ENCODE measurements at regions not wholly inside any gene's neighbourhood (a gene's known extent, or its start where the extent isn't known, plus 50 kb on each side); places are given as distances from the start of the nearest gene placed in this dataset.
"Not testable (repeated sequence)": the region's sequence is repeated elsewhere in the genome, so short reads cannot be mapped to it uniquely, and the experiment has no call there.

GRCh38 chr5:34554641-34555040, 101.5 kb upstream of the RAI14 start:
- no peak for DNase-seq (ENCODE audit: low read depth in 2 of 2)

DNA sequence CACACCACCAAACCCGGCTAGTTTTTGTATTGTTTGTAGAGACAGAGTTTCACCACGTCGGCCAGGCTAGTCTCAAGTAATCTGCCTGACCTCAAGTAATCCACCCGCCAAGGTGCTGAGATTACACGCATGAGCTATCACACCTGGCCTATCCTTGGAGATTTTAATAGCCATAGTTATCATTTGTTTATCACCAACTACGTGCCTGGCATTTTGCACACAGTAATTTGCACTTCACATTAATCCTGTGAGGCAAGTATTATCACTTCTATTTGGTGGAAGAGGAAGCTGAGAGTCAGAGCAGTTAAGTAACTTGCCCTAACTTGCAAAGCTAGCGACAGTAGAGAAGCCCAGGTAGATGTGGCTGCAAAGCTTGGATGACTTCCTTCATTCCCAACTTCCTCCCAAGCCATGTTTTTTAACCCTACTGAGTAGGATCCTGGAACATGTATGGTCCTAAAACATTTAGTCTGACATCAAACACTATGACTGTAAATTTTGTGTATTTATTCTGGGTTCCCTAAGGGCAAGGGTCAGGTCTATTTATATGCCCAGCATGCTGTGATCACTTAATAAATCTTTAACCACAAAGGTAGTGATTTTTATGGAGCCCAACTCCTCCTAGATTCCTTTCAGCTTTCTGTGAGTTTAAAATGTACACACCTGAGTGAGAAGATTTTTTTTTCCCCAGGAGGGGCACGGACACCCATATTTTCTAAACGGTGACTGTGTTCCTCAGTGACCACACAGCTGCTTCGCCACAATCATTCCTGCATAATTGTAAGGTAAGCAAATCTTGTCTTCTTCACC, 100.2 kb upstream of the RAI14 start:
- no peak for DNase-seq (ENCODE audit: low read depth in 2 of 2)

DNA sequence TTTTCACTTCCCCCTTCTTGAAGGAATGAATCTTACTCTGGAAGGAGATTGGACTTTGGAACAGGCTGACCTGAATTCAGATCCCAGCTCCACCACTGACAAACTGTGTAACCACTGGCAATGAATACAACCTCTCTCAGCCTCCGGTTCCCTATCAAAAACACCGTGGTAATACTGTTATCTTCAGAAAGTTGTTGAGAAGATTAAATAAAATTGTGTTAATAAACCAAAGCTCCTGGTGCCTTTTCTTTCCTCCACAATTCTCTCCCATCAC, 99.7 kb upstream of the RAI14 start:
- DNase-seq (ENCODE audit: low read depth in 2 of 2) = no peak

DNA sequence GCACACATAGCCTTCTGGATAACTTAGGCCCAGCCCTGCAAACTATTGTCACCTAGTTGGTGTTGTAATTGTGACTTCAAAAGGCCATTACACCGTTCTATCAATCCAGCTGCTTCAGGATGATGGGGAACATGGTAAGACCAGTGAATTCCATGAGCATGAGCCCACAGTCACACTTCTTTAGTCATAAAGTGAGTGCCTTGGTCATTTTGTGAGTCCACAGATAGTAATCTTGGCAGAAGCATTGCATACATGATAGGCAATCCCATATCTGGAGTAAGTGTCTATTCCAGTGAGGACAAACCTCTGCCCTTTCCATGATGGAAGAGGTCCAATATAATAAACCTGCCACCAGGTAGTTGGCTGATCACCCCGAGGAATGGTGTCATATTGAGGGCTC, 94.5 kb upstream of the RAI14 start:
- not testable (repeated sequence) for DNase-seq (ENCODE audit: low read depth in 2 of 2)

- DNase-seq (ENCODE audit: low read depth in 2 of 2) = no peak
Observed at GRCh38 chr5:34562791-34563190, 93.3 kb upstream of the RAI14 start.

- no peak for DNase-seq (ENCODE audit: low read depth in 2 of 2)
Observed at GRCh38 chr5:34563269-34563668, 92.9 kb upstream of the RAI14 start.

DNA sequence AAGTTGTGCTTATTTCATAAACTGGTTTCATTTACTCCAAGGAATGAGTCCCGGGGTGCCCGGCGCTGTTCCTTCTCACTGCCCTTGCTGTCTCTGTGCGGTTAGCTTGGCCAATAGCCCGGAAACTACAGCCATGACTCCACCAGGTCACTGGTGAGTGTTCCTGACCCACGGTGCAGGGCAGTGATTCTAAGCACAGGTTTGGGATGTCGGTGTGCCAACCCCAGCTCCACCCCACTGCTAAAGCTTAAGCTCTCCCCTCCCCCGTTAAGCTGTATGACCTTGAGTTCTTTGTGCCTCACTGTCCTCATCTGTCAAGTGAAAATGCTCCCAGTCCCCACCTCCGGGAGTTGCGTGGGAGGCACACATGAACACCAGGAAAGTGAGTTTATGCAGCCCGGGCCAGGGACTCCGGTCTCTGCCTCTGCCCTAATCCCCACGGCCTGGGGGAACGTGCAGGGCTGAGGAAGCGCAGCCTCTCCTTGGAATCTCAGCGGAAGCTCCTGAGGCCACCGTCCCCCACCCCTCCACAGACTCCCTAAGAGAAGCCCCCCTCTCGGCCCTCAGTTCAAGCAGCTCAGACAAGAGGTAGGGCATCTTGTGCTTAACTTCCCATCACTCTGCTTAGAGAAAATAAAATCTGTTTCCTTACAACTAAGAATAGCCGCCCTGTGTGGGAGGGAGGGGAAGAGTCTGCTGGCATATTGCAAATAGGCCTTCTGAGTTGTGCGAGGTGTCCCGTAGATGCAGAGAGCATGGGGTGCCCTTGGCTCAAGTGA, 92.0 kb upstream of the RAI14 start:
- no peak for DNase-seq (ENCODE audit: low read depth in 2 of 2)

DNA sequence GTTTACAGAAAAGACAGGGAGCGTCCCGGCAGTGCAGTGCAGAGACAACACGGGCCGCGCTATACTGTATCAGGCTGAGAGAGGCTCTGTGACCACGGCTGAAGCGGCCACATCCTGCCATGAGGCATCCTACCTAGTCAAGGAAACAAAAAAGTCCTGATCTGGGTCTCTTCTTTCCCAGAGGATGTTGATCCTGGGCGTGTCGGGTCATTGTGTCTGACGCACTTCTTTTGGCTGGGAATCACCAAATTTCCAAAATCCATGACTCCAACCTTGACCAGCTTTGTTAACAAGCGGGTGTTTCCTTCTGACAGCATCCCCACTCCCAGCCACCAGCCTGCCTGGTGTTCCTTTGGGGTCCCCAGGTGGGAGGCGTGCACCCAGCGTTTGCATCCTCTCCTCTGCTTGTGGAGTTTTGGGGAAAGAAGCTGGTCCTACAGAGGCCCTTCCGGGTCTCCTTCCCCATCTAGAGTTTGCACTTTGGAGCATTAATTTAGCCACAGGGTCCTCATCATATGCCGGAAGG, 91.4 kb upstream of the RAI14 start:
- DNase-seq (ENCODE audit: low read depth in 2 of 2) = no peak

DNA sequence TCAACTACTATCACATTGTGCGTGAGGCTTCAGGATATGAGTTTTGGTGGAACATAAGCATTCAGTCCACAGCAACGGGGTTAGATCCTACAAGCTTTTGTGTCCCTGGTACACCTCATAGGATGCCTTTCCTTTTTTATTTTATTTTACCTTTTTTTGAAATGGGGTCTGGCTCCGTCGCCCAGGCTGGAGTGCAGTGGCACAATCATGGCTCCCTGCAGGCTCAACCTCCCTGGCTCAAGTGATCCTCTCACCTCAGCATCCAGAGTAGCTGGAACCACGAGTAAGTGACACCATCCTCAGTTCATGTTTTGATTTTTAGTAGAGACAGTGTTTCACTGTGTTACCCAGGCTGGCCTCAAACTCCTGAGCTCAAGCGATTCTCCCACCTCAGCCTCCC, 86.0 kb upstream of the RAI14 start:
- no peak for DNase-seq (ENCODE audit: low read depth in 2 of 2)

- DNase-seq (ENCODE audit: low read depth in 2 of 2) = no peak
Observed at GRCh38 chr5:34570721-34571676, 85.1 kb upstream of the RAI14 start.

GRCh38 chr5:34571677-34572041, 84.5 kb upstream of the RAI14 start:
- DNase-seq (ENCODE audit: low read depth in 2 of 2) = no peak

DNA sequence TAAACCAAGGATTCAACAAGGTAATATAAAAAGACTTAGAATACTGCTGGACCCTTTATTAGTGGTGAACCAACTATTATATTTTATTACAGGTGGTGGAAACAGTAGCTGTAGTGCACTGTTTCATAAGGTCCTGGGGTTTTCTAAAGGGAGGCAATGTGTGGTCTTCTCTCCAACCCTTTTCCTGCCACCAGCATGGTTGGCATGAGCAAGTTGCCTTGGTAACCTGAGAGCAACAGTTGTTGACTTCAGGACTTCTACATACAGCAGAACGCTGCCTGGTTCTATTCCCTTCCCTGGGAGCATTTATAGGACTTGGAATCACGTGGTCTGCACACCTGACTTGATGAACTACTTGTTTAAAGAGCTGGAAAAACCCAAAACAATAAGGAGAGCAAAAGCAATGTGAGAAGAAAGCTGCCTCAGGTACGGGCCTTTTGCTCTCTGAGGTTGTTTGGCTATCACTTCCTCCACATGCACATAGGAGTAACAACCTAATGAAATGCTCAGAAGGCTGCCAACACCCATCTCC, 81.1 kb upstream of the RAI14 start:
- DNase-seq (ENCODE audit: low read depth in 2 of 2) = no peak

GRCh38 chr5:34576891-34577666, 79.0 kb upstream of the RAI14 start:
- no peak for DNase-seq (ENCODE audit: low read depth in 2 of 2)

GRCh38 chr5:34578962-34579361, 77.2 kb upstream of the RAI14 start:
- no peak for DNase-seq (ENCODE audit: low read depth in 2 of 2)

DNA sequence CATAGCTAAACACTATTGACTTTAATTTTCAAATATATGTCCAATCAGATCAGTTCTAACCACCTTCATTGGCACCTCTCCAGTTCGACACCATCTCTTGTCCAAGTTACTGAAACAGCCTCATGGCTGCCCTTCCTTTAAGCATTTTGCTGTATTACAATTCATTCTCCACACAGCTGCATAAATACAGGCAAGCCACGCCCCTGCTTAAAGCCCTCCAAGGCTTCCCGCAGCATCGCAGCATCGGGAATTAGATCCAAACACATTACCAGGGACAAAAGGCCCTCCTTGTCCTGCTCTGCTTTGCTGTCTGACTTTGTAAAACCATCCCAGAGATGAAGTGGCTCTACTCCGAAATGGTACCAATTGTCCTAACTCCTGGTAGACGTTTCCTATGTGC, 75.1 kb upstream of the RAI14 start:
- no peak for DNase-seq (ENCODE audit: low read depth in 2 of 2)

GRCh38 chr5:34582371-34582770, 73.8 kb upstream of the RAI14 start:
- no peak for DNase-seq (ENCODE audit: low read depth in 2 of 2)

GRCh38 chr5:34583167-34583566, 73.0 kb upstream of the RAI14 start:
- DNase-seq (ENCODE audit: low read depth in 2 of 2) = no peak

DNA sequence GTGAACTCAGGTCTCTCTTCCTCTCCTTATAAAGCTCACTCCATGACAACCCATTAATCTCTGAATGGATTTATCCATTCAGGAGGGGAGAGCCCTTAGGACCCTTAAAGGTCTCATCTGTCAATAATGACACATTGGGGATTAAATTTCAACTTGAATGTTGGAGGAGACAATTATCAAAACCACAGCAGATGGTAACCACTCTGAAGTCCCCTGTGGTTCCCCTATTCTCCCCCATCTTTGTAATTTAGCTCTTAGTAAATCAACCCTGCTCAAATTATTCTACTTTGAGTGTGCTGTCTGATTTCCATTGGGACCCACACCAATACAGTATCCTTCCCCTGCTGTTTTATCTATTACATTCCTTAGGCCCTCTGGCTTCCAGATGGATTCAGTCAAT, 72.0 kb upstream of the RAI14 start:
- DNase-seq (ENCODE audit: low read depth in 2 of 2) = no peak

GRCh38 chr5:34585601-34586104, 70.5 kb upstream of the RAI14 start:
- DNase-seq (ENCODE audit: low read depth in 2 of 2) = no peak

GRCh38 chr5:34586117-34586885, 69.8 kb upstream of the RAI14 start:
- no peak for DNase-seq (ENCODE audit: low read depth in 2 of 2)
